ENCODE measurements at regions not wholly inside any gene's neighbourhood (a gene's known extent, or its start where the extent isn't known, plus 50 kb on each side); places are given as distances from the start of the nearest gene placed in this dataset.

DNA sequence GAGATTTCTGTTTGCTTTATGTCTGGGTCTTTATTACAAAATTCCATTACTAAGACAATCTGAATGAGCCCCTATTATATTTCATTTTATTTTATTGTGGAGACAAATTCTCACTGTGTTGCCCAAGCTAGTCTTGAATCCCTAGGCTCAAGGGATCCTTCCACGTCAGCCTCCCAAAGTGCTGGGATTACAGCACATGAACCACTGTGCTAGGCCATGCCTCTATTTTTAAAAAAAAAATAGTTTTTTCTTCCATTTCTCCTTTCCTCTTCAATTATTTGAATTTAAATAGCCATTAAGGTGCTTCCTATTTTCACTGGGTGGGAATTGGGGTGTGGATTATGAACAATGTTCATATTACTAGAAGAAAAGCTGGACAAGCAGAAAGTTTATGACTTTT is 1587.4 kb downstream of the GRIK2 start:
- POLR2A ChIA-PET, result no interaction called here
- WGBS (ENCODE audit: low lambda C conversion rate), result 35% methylated on average over 1 of the region's 1 CpG

DNA sequence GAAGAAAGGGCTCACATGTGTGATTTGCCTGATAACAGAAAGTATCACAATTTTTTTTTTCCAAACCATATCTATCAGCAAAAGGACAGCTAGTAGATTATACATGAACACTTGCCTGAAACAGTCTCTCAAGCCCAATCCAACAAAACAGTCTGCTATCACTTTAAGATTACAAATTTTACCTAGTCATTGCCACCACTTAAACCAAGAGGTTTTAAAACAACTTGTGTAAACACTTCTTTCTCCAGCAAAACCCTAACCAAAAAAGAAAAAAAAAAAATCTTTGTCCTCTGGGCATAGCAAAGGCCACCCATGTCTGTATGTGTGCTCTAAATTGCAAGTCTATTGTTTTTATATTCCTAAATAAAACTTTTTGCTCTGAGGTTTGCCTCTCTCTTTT is 1568.4 kb downstream of the GRIK2 start:
- ChIA-PET CTCF (no interaction called here), POLR2A (no interaction called here)
- Histone ChIP-seq H3K9me3 (no peaks in the 10 kb centered on the region), H4K20me1 (ENCODE audit: insufficient read depth) (no peaks in the 10 kb centered on the region), H3K79me2 (ENCODE audit: insufficient read depth) (no peaks in the 10 kb centered on the region), H3K9ac (no peak overlapping the region), H3K27ac (ENCODE audit: low read depth in 2 of 2, low read length in 1 of 2) (no peak overlapping the region), H3K27me3 (ENCODE audit: insufficient read depth) (no peaks in the 10 kb centered on the region), H3K9me2 (no peaks in the 10 kb centered on the region), H3K4me2 (no peak overlapping the region), H3K36me3 (replicated peaks in 1 of 2; ENCODE audit: control insufficient read depth in 1 of 2, insufficient read depth in 2 of 2, low read length in 1 of 2) (no peaks in the 10 kb centered on the region), H3K4me3 (ENCODE audit: low read depth in 2 of 2, low read length in 1 of 2) (no peak overlapping the region), H2AFZ (ENCODE audit: low read depth) (no peak overlapping the region), H3F3A (replicated peaks; ENCODE audit: insufficient read depth) (no peaks in the 10 kb centered on the region), H3K4me1 (ENCODE audit: control insufficient read depth in 1 of 2, insufficient read depth in 2 of 2, low read depth in 1 of 2, low read length in 1 of 2) (no peaks in the 10 kb centered on the region)
- DNase-seq, result no peak
- TF ChIP-seq RCOR1 (IDR thresholded peaks at IDR 0.05; ENCODE audit: low read length), result no peak
- TF ChIP-seq JUND (IDR thresholded peaks at IDR 0.05), result no peak
- TF ChIP-seq, protein P1, sequence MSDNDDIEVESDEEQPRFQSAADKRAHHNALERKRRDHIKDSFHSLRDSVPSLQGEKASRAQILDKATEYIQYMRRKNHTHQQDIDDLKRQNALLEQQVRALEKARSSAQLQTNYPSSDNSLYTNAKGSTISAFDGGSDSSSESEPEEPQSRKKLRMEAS (IDR thresholded peaks at IDR 0.05; ENCODE audit: low read depth), result no peak
- TF ChIP-seq, protein P2, sequence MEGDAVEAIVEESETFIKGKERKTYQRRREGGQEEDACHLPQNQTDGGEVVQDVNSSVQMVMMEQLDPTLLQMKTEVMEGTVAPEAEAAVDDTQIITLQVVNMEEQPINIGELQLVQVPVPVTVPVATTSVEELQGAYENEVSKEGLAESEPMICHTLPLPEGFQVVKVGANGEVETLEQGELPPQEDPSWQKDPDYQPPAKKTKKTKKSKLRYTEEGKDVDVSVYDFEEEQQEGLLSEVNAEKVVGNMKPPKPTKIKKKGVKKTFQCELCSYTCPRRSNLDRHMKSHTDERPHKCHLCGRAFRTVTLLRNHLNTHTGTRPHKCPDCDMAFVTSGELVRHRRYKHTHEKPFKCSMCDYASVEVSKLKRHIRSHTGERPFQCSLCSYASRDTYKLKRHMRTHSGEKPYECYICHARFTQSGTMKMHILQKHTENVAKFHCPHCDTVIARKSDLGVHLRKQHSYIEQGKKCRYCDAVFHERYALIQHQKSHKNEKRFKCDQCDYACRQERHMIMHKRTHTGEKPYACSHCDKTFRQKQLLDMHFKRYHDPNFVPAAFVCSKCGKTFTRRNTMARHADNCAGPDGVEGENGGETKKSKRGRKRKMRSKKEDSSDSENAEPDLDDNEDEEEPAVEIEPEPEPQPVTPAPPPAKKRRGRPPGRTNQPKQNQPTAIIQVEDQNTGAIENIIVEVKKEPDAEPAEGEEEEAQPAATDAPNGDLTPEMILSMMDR (IDR thresholded peaks at IDR 0.05), result no peak
- TF ChIP-seq, protein P3, sequence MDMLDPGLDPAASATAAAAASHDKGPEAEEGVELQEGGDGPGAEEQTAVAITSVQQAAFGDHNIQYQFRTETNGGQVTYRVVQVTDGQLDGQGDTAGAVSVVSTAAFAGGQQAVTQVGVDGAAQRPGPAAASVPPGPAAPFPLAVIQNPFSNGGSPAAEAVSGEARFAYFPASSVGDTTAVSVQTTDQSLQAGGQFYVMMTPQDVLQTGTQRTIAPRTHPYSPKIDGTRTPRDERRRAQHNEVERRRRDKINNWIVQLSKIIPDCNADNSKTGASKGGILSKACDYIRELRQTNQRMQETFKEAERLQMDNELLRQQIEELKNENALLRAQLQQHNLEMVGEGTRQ (IDR thresholded peaks at IDR 0.05; ENCODE audit: borderline replicate concordance, low read depth, low read length), result no peak
- no peak for TF ChIP-seq RAD21 (IDR thresholded peaks at IDR 0.05; ENCODE audit: low read length)
- TF ChIP-seq SMC3 (IDR thresholded peaks at IDR 0.05; ENCODE audit: low read depth, low read length), result no peak
- TF ChIP-seq RXRA (IDR thresholded peaks at IDR 0.05; ENCODE audit: borderline replicate concordance, low read depth), result no peak
- no peak for TF ChIP-seq NFIC (IDR thresholded peaks at IDR 0.05; ENCODE audit: borderline replicate concordance)
- TF ChIP-seq EZH2phosphoT487 (IDR thresholded peaks at IDR 0.05; ENCODE audit: borderline replicate concordance, low read depth), result no peak
- TF ChIP-seq SIN3A (IDR thresholded peaks at IDR 0.05; ENCODE audit: borderline replicate concordance, low read depth, low read length), result no peak
- no peak for TF ChIP-seq ELF1 (IDR thresholded peaks at IDR 0.05)

More for the DNA sequence above, 1587.4 kb downstream of the GRIK2 start:
- Histone ChIP-seq H3K9ac (no peak overlapping the region), H3K9me3 (no peaks in the 10 kb centered on the region), H3K4me2 (no peak overlapping the region), H4K20me1 (ENCODE audit: insufficient read depth) (no peaks in the 10 kb centered on the region), H3K9me2 (no peaks in the 10 kb centered on the region), H3K4me1 (ENCODE audit: control insufficient read depth in 1 of 2, insufficient read depth in 2 of 2, low read depth in 1 of 2, low read length in 1 of 2) (no peaks in the 10 kb centered on the region), H3K79me2 (ENCODE audit: insufficient read depth) (no peaks in the 10 kb centered on the region), H2AFZ (ENCODE audit: low read depth) (no peak overlapping the region), H3K4me3 (ENCODE audit: low read depth in 2 of 2, low read length in 1 of 2) (no peak overlapping the region), H3K36me3 (replicated peaks in 1 of 2; ENCODE audit: control insufficient read depth in 1 of 2, insufficient read depth in 2 of 2, low read length in 1 of 2) (no peaks in the 10 kb centered on the region), H3F3A (replicated peaks; ENCODE audit: insufficient read depth) (no peaks in the 10 kb centered on the region), H3K27me3 (ENCODE audit: insufficient read depth) (no peaks in the 10 kb centered on the region), H3K27ac (ENCODE audit: low read depth in 2 of 2, low read length in 1 of 2) (no peak overlapping the region)
- no peak for TF ChIP-seq ELF1 (IDR thresholded peaks at IDR 0.05)
- no peak for TF ChIP-seq TAF1 (IDR thresholded peaks at IDR 0.05; ENCODE audit: borderline replicate concordance, low read depth, low read length)
- TF ChIP-seq SIN3A (IDR thresholded peaks at IDR 0.05; ENCODE audit: borderline replicate concordance, low read depth, low read length), result no peak
- TF ChIP-seq, protein P4, sequence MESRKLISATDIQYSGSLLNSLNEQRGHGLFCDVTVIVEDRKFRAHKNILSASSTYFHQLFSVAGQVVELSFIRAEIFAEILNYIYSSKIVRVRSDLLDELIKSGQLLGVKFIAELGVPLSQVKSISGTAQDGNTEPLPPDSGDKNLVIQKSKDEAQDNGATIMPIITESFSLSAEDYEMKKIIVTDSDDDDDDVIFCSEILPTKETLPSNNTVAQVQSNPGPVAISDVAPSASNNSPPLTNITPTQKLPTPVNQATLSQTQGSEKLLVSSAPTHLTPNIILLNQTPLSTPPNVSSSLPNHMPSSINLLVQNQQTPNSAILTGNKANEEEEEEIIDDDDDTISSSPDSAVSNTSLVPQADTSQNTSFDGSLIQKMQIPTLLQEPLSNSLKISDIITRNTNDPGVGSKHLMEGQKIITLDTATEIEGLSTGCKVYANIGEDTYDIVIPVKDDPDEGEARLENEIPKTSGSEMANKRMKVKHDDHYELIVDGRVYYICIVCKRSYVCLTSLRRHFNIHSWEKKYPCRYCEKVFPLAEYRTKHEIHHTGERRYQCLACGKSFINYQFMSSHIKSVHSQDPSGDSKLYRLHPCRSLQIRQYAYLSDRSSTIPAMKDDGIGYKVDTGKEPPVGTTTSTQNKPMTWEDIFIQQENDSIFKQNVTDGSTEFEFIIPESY (IDR thresholded peaks at IDR 0.05; ENCODE audit: borderline replicate concordance, low read depth), result no peak
- TF ChIP-seq, protein P5, sequence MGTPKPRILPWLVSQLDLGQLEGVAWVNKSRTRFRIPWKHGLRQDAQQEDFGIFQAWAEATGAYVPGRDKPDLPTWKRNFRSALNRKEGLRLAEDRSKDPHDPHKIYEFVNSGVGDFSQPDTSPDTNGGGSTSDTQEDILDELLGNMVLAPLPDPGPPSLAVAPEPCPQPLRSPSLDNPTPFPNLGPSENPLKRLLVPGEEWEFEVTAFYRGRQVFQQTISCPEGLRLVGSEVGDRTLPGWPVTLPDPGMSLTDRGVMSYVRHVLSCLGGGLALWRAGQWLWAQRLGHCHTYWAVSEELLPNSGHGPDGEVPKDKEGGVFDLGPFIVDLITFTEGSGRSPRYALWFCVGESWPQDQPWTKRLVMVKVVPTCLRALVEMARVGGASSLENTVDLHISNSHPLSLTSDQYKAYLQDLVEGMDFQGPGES (IDR thresholded peaks at IDR 0.05; ENCODE audit: low read depth, low read length), result no peak
- TF ChIP-seq, protein P6, sequence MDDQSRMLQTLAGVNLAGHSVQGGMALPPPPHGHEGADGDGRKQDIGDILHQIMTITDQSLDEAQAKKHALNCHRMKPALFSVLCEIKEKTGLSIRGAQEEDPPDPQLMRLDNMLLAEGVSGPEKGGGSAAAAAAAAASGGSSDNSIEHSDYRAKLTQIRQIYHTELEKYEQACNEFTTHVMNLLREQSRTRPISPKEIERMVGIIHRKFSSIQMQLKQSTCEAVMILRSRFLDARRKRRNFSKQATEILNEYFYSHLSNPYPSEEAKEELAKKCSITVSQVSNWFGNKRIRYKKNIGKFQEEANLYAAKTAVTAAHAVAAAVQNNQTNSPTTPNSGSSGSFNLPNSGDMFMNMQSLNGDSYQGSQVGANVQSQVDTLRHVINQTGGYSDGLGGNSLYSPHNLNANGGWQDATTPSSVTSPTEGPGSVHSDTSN (IDR thresholded peaks at IDR 0.05), result no peak
- TF ChIP-seq FOSL2 (IDR thresholded peaks at IDR 0.05; ENCODE audit: borderline replicate concordance, low read depth), result no peak
- TF ChIP-seq, protein P7, sequence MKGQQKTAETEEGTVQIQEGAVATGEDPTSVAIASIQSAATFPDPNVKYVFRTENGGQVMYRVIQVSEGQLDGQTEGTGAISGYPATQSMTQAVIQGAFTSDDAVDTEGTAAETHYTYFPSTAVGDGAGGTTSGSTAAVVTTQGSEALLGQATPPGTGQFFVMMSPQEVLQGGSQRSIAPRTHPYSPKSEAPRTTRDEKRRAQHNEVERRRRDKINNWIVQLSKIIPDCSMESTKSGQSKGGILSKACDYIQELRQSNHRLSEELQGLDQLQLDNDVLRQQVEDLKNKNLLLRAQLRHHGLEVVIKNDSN (IDR thresholded peaks at IDR 0.05; ENCODE audit: borderline replicate concordance, low read depth), result no peak
- no peak for TF ChIP-seq MEF2A (IDR thresholded peaks at IDR 0.05; ENCODE audit: borderline replicate concordance, low read depth)
- CTCF ChIA-PET, result interaction anchor here (0.6 to 0.9 kb wide), 2 partner anchors 18 to 227 kb away, joined by 3 read pairs; no protein-coding TSS in a partner anchor
- no peak for DNase-seq
